ENCODE measurements at regions not wholly inside any gene's neighbourhood (a gene's known extent, or its start where the extent isn't known, plus 50 kb on each side); places are given as distances from the start of the nearest gene placed in this dataset.
"Not testable (repeated sequence)": the region's sequence is repeated elsewhere in the genome, so short reads cannot be mapped to it uniquely, and the experiment has no call there.

- in situ Hi-C loops (cut with HindIII; ENCODE audit: low sequenced_read_pairs) = no loop called here
These were observed 212.9 kb upstream of the SEMA6A start for GRCh38 chr5:116787570-116787969.

DNA sequence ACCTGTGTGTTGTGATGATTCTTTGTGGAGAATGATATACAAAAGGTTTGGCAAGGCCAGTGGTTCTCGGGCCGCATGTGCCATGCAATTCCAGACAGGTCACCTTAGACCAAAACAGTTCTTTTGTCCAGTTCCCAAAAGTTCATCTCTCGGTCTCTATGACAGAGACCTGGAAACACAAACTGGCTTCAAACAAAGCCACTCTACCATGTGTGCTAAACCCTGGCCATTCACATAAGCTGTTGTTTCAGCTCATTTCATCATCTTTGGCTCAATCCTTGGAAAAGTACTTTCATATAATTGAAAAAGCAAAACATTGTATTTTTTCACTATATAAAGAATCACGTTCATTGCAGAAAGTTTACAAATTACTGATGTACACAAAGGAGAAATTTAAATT is 210.5 kb upstream of the SEMA6A start:
- in situ Hi-C loops (cut with HindIII; ENCODE audit: low sequenced_read_pairs) = no loop called here

GRCh38 chr5:116779846-116780245 is 205.2 kb upstream of the SEMA6A start:
- in situ Hi-C loops (cut with HindIII; ENCODE audit: low sequenced_read_pairs) = no loop called here

- in situ Hi-C loops (cut with HindIII; ENCODE audit: low sequenced_read_pairs) = no loop called here
These were observed 204.1 kb upstream of the SEMA6A start for GRCh38 chr5:116778651-116779280.

DNA sequence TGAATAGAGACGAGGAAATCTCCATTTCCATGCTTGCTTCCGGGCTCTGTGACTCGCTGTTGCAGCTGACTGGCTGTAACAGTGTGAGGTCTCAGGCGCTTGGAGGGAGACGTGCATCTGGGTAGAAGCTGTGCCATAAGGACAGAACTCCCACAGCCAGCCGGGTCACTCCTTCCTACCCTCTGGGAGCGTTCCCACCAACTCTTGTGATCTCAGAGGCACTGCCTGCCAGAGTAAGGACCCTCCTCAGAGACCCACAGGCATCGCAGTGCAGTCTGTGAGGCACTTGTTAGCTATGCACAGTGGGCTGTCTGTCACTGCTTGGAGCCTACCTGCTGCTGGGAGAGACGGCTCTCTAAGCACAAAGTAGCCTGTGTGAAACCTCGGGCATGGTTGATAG is 203.4 kb upstream of the SEMA6A start:
- in situ Hi-C loops (cut with HindIII; ENCODE audit: low sequenced_read_pairs) = no loop called here

DNA sequence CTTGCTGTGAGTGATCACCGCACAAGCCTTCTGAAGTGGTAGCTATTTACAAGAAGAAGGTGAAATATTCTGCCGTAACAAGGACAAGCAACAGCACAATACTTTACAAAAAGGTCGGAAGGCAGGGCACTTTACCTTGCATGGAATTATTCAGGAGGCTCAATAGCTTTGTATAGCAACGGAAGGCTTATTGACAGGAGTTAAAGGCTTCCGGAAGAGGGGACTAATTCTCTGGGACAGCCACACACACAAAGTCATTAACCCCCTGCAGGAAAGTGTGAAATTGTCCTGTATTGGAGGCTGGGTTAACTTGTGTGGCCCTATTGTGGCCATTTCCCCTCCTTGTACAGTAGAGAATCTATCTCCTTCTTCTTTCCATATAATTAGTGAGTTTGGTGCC is 199.3 kb upstream of the SEMA6A start:
- in situ Hi-C loops (cut with HindIII; ENCODE audit: low sequenced_read_pairs) = no loop called here

DNA sequence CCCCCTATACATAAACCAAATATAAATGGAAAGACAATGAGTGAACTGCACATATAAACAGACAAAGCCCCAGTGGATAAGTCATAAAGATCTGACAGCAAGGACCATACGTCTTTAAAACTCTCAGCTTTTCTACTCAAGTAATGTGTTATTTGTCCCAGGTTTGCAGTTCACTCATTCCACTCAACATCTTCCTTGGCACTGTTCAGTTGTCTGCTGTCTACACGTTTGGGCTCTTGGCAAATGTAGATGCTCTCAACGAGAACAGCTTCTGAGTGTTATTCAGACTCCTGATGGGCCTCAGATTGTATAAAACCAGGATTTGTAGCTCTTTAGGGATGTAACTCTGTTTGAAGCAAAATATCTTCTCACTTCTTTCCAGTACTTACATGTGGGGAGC is 198.2 kb upstream of the SEMA6A start:
- in situ Hi-C loops (cut with HindIII; ENCODE audit: low sequenced_read_pairs) = no loop called here

GRCh38 chr5:116772152-116772501 is 197.5 kb upstream of the SEMA6A start:
- in situ Hi-C loops (cut with HindIII; ENCODE audit: low sequenced_read_pairs) = no loop called here

GRCh38 chr5:116771466-116772151 is 197.0 kb upstream of the SEMA6A start:
- in situ Hi-C loops (cut with HindIII; ENCODE audit: low sequenced_read_pairs) = no loop called here

- in situ Hi-C loops (cut with HindIII; ENCODE audit: low sequenced_read_pairs) = not testable (repeated sequence)
These were observed 195.3 kb upstream of the SEMA6A start for GRCh38 chr5:116769953-116770352.

DNA sequence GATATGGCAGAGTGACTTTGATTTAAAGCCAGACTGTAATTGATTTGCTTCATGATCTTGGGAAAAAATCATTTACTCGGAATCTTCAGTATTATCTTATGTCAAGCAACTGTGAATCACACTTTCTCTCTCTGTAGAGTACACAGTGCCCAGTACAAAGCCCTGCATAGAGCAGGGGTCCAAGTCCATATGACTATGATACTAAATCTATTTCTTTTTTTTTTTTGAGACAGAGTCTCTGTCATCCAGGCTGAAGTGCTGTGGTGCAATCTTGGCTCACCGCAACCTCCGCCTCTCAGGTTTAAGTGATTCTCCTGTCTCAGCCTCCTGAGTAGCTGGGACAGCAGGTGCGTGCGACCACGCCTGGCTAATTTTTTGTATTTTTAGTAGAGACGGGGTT is 194.8 kb upstream of the SEMA6A start:
- in situ Hi-C loops (cut with HindIII; ENCODE audit: low sequenced_read_pairs) = no loop called here

- in situ Hi-C loops (cut with HindIII; ENCODE audit: low sequenced_read_pairs) = no loop called here
These were observed 191.9 kb upstream of the SEMA6A start for GRCh38 chr5:116766470-116766947.

DNA sequence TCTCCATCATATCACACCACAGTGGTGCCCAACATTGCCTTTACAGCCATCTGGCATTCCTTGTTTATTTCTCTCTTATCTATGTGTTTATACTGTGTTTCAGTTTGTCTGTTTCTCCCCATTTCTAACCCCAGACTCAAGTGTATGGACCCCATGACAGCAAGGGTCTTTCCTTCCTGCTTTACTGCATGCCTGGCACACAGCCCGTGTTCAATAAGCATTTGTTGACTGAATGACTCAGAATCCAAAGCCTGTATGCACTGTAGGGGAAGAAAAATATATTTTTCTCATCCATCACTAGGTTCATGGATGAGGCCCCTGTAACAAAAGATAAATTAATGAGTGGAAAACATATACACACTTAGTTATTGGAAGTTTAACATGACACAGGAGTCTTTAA is 190.8 kb upstream of the SEMA6A start:
- in situ Hi-C loops (cut with HindIII; ENCODE audit: low sequenced_read_pairs) = no loop called here

- in situ Hi-C loops (cut with HindIII; ENCODE audit: low sequenced_read_pairs) = no loop called here
These were observed 190.3 kb upstream of the SEMA6A start for GRCh38 chr5:116764941-116765340.

GRCh38 chr5:116763987-116764866 is 189.6 kb upstream of the SEMA6A start:
- in situ Hi-C loops (cut with HindIII; ENCODE audit: low sequenced_read_pairs) = no loop called here

DNA sequence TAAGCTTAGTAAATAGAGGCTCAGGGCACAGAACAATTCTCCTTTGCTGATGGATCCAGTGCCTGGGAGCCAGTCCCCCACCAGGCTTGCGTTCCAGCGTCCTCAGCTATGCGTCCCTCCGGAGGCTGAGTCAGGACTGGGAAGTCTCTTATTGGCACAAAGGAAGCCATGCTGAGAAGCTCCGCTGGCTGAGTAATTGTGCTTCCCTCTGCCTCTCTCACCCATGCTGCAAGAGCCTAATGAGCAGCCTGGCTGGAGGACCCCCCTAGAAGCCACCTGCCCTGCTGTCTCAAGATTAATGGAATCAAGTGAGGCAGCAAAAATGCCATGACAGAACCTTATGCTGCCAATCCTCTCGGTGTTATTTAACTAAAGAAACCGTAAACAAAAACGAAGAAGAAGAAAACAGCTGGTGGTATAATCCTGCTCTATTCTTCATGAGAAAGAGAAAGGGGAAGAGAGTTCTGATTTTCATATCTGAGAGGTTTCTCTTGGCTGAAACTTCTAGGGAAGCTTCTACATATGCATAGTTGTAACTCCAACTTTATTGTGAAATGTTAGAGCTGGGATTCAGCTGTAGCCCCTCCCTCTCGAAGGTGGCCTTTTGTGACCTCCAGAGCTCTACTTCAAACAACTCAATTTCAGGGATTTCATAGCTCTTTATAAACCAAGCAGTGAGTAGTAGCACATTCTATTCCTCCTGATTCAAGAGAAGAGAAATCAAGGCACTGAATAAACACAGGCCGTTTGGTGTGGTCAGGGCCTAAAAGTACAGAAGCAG is 185.4 kb upstream of the SEMA6A start:
- in situ Hi-C loops (cut with HindIII; ENCODE audit: low sequenced_read_pairs) = no loop called here

DNA sequence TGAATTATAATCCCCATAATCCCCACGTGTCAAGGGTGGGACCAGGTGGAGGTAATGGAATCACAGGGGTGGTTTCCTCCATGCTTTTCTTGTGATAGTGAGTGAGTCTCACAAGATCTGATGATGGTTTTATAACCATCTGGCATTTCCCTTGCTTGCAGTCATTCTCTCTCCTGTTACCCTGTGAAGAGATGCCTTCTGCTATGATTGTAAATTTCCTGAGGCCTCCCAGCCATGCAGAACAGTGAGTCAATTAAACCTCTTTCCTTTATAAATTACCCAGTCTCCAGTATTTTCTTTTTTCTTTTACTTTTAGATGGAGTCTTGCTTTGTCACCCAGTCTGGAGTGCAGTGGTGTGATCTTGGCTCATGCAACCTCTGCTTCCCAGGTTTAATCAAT is 182.7 kb upstream of the SEMA6A start:
- in situ Hi-C loops (cut with HindIII; ENCODE audit: low sequenced_read_pairs) = no loop called here

- in situ Hi-C loops (cut with HindIII; ENCODE audit: low sequenced_read_pairs) = no loop called here
These were observed 181.9 kb upstream of the SEMA6A start for GRCh38 chr5:116756531-116756930.

DNA sequence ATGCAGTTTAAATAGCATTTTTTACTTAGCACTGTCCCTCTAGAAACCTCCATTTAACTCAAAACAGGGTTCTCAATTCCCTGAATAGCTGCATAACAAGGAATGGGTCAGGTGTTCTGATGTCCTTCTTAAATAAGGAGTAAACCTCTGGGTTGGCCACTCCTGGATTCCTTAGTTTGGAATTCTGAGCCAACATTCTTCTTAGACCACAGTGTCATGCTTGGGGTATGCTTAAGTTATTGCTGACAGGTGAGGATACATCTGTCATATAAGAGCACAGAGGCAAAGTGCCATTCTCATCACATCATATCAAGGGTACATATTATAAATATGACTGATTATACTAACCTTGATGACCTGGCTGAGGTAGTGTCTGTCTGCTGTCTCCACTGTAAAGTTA is 179.9 kb upstream of the SEMA6A start:
- in situ Hi-C loops (cut with HindIII; ENCODE audit: low sequenced_read_pairs) = no loop called here

DNA sequence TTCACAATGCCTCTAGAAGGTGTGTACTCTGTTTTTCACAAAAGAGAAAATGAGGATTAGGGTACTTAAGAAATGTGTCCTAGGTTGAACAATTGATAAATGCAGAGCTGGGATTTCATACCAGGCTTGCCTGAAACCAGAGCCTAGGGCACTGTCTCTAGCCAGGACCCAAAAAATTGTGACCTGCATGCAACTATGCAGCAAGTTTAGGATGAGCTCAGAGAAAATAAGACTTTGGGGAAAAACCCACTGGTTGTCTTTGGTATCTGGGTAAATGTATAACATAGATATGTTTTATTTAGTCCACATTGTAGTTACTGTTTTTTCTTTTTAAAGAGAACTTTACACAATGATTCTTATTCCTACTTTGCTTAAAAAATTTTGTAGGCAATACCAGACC is 177.1 kb upstream of the SEMA6A start:
- in situ Hi-C loops (cut with HindIII; ENCODE audit: low sequenced_read_pairs) = no loop called here

Data from endothelial cell of hepatic sinusoid (primary cell).